Erythroblast (primary cell): ENCODE measurements at regions not wholly inside any gene's neighbourhood (a gene's known extent, or its start where the extent isn't known, plus 50 kb on each side); places are given as distances from the start of the nearest gene placed in this dataset.
"Not testable (repeated sequence)": the region's sequence is repeated elsewhere in the genome, so short reads cannot be mapped to it uniquely, and the experiment has no call there.

ENCODE experiments used
- GATA1 ChIP-seq: IDR thresholded peaks from 2 replicates; pipeline ENCODE4 v1.6.1; 2011; ENCODE audit warnings: low read depth, mild to moderate bottlenecking, control low read depth, low read length, moderate library complexity
- POLR2A ChIP-seq: IDR thresholded peaks from 2 replicates; pipeline ENCODE4 v1.6.1; 2011; ENCODE audit warnings: mild to moderate bottlenecking, low read length

GRCh38 chr17:21578783-21579182, 113.5 kb upstream of the KCNJ18 start:
- TF ChIP-seq POLR2A, GATA1: not testable (repeated sequence)
